GM12878 (cell line): ENCODE measurements at regions not wholly inside any gene's neighbourhood (a gene's known extent, or its start where the extent isn't known, plus 50 kb on each side); places are given as distances from the start of the nearest gene placed in this dataset.
"Not testable (repeated sequence)": the region's sequence is repeated elsewhere in the genome, so short reads cannot be mapped to it uniquely, and the experiment has no call there.

Experiments
- ATAC-seq: fragments of 200-7000 bp; cut with Tn5 transposase; 3 replicates; pipeline ENCODE4 v1.9.1; 2020; ENCODE audit warnings: mild to moderate bottlenecking, moderate library complexity
- BruUV-seq: library from RNA; stranded (reverse); fragments of 400-500 nt; replicated peaks from 2 replicates; lab custom pipeline; 2021; lab: Mats Ljungman, UMichigan
- CTCF ChIA-PET: fragments of 300-600 bp; sonication (Branson Sonifier 250); formaldehyde crosslinking; extraction: SDS; loops from one replicate; lab custom pipeline; 2021; ENCODE audit warnings: inconsistent platforms; lab: Yijun Ruan, JAX
- POLR2A ChIA-PET: fragments of 350-600 bp; formaldehyde crosslinking; extraction: SDS; loops from one replicate; lab custom pipeline; 2021; ENCODE audit warnings: inconsistent platforms; lab: Charles Lee
- RAD21 ChIA-PET: fragments of 300-600 bp; sonication (Branson Sonifier 250); formaldehyde crosslinking; loops from one replicate; lab custom pipeline; 2023; ENCODE audit warnings: antibody characterized with exemption; ENCODE audit not compliant: unreplicated experiment; lab: Charles Lee
- SMC1A ChIA-PET: fragments of 300-600 bp; sonication (Branson Sonifier 250); formaldehyde crosslinking; loops from one replicate; lab custom pipeline; 2023; ENCODE audit not compliant: unreplicated experiment, uncharacterized antibody; lab: Charles Lee
- DNase-seq: peaks from one replicate; pipeline ENCODE4 v3.0.0-alpha.2; 2011; ENCODE audit warnings: low read depth, low spot score
- FAIRE-seq: peaks from 3 replicates; lab custom pipeline; 2011; peaks lifted over from hg19 to GRCh38; lab: Jason Lieb, UNC
- H2AFZ ChIP-seq: 2 replicates; pipeline ENCODE4 v1.6.0; 2011; ENCODE audit warnings: low read depth, low read length, control low read depth; ENCODE audit not compliant: control insufficient read depth
- H3K27ac ChIP-seq: 2 replicates; pipeline ENCODE4 v1.5.1; 2011; ENCODE audit warnings: control low read depth; ENCODE audit not compliant: control insufficient read depth, insufficient read depth
- H3K27me3 ChIP-seq, 2 experiments: replicated peaks in 1 of 2; 2 replicates each; pipeline versions ENCODE4 v1.6.0 to v1.6.1; 2011; ENCODE audit warnings: low read length in 1 of 2; ENCODE audit not compliant: control insufficient read depth in 2 of 2, insufficient read depth in 2 of 2
- H3K36me3 ChIP-seq, 2 experiments: 2 replicates each; pipeline ENCODE4 v1.5.1; 2011; ENCODE audit warnings: low read length in 1 of 2; ENCODE audit not compliant: control insufficient read depth in 2 of 2, insufficient read depth in 2 of 2
- H3K4me1 ChIP-seq: 2 replicates; pipeline ENCODE4 v1.6.1; 2011; ENCODE audit warnings: mild to moderate bottlenecking, low read length, moderate library complexity, mixed read lengths; ENCODE audit not compliant: control insufficient read depth, insufficient read depth
- H3K4me2 ChIP-seq: 2 replicates; pipeline ENCODE4 v1.6.0; 2011; ENCODE audit warnings: control low read depth; ENCODE audit not compliant: control insufficient read depth, insufficient read depth
- H3K4me3 ChIP-seq: fragments of 200-600 bp; sonication (generic); 2 replicates; pipeline ENCODE4 v1.5.1; 2016
- H3K79me2 ChIP-seq: 2 replicates; pipeline ENCODE4 v1.6.0; 2011; ENCODE audit warnings: low read length; ENCODE audit not compliant: control insufficient read depth, insufficient read depth
- H3K9ac ChIP-seq: 2 replicates; pipeline ENCODE4 v1.8.0; 2011; ENCODE audit warnings: low read length, control low read depth, mixed read lengths; ENCODE audit not compliant: control insufficient read depth, insufficient read depth
- H3K9me3 ChIP-seq: replicated peaks from 3 replicates; pipeline ENCODE4 v1.5.1; 2011; ENCODE audit warnings: mild to moderate bottlenecking, low read length; ENCODE audit not compliant: control insufficient read depth, insufficient read depth
- H4K20me1 ChIP-seq: 2 replicates; pipeline ENCODE4 v1.6.0; 2011; ENCODE audit not compliant: control insufficient read depth, insufficient read depth
- ETV6 ChIP-seq, 2 experiments: fragments of 450-650 bp in 1 of 2; IDR thresholded peaks in 1 of 2; conservative IDR thresholded peaks in 1 of 2; 2 replicates each; pipeline ENCODE4 v1.6.1; 2014; ENCODE audit warnings: antibody characterized with exemption in 1 of 2, borderline replicate concordance in 1 of 2, low read depth in 1 of 2, mild to moderate bottlenecking in 1 of 2, moderate library complexity in 1 of 2
- LARP7 ChIP-seq: fragments of 450-650 bp; IDR thresholded peaks from 2 replicates; pipeline ENCODE4 v1.6.1; 2017; ENCODE audit warnings: mild to moderate bottlenecking
- NR2C1 ChIP-seq: fragments of 450-650 bp; IDR thresholded peaks from 2 replicates; pipeline ENCODE4 v1.6.1; 2017; ENCODE audit warnings: antibody characterized with exemption, mild to moderate bottlenecking, moderate library complexity
- RBBP5 ChIP-seq: fragments of 200-600 bp; sonication (generic); conservative IDR thresholded peaks from 2 replicates; pipeline ENCODE4 v1.6.1; 2016
- ZBTB11 ChIP-seq: fragments of 450-650 bp; formaldehyde crosslinking; IDR thresholded peaks from 2 replicates; pipeline ENCODE4 v1.5.0; 2022; ENCODE audit warnings: mild to moderate bottlenecking, missing genetic modification characterization
- WGBS: methylation state at CpG from one replicate; pipeline ENCODE4 v1.1.6; 2016; ENCODE audit warnings: low lambda C conversion rate; ENCODE audit not compliant: insufficient replicate concordance, insufficient coverage; ENCODE audit errors: missing lambda C conversion rate; 5-methylcytosine and 5-hydroxymethylcytosine counted together
- in situ Hi-C: fragments of 300-500 bp; cut with MboI; formaldehyde crosslinking; loops from 9 replicates; pipeline ENCODE4 v1.14.3; 2018; ENCODE audit warnings: mixed read lengths
- intact Hi-C: fragments of 100-400 bp; cut with micrococcal nuclease; formaldehyde crosslinking; loops from one replicate; pipeline ENCODE4 v1.14.2; 2022; ENCODE audit not compliant: unreplicated experiment

- Histone ChIP-seq H2AFZ (no peak overlapping the region), H3K36me3 (no peaks in the 10 kb centered on the region), H3K4me1 (no peaks in the 10 kb centered on the region), H3K27ac (no peak overlapping the region), H3K4me2 (no peak overlapping the region), H3K79me2 (no peaks in the 10 kb centered on the region), H4K20me1 (no peaks in the 10 kb centered on the region), H3K9me3 (no peaks in the 10 kb centered on the region), H3K9ac (no peak overlapping the region)
- ChIA-PET POLR2A (no interaction called here), RAD21 (no interaction called here), SMC1A (no interaction called here)
- WGBS = 5% methylated on average over 3 of the region's 3 CpGs
- no TSS peak for BruUV-seq
- intact Hi-C loops = no loop called here
- TF ChIP-seq NR2C1 (no peak), ZBTB11 (CRISPR knock-in tag) (no peak), LARP7 (no peak), ETV6 (conservative IDR thresholded peaks at IDR 0.05 in 1 of 2, IDR thresholded peaks at IDR 0.05 in 1 of 2; ENCODE audit: borderline replicate concordance in 1 of 2, low read depth in 1 of 2) (no peak), RBBP5 (no peak)
- TF ChIP-seq, all 136 proteins: peak for 0
- CTCF ChIA-PET = no interaction called here
- Histone ChIP-seq H3K4me3 (no peak overlapping the region), H3K27me3 (no peaks in the 10 kb centered on the region)
- in situ Hi-C loops = no loop called here
- ATAC-seq (no peak), FAIRE-seq (no peak), DNase-seq (no peak)
These were observed 67.8 kb upstream of the CSNK1A1L start for GRCh38 chr13:37173214-37173613.

- RAD21 ChIA-PET, ATAC-seq: not testable (repeated sequence)
- 64% methylated on average over 11 of the region's 11 CpGs for WGBS
These were observed 66.8 kb upstream of the CSNK1A1L start for GRCh38 chr13:37172226-37172625.

More at GRCh38 chr13:37172226-37172625, 66.8 kb upstream of the CSNK1A1L start:
- H3K27me3 ChIP-seq, H3K9me3 ChIP-seq, BruUV-seq, H2AFZ ChIP-seq, POLR2A ChIA-PET, H3K4me2 ChIP-seq, intact Hi-C loops, H3K4me1 ChIP-seq, H3K9ac ChIP-seq, H3K36me3 ChIP-seq, H3K4me3 ChIP-seq, H3K27ac ChIP-seq, in situ Hi-C loops, H4K20me1 ChIP-seq, SMC1A ChIA-PET, FAIRE-seq, DNase-seq, H3K79me2 ChIP-seq: not testable (repeated sequence)
- CTCF ChIA-PET = interaction anchor here (1.1 kb wide), 1 partner anchor 16 kb away, joined by 3 read pairs; no protein-coding TSS in a partner anchor
